Hepatocyte (in vitro differentiated cells): ENCODE measurements at regions not wholly inside any gene's neighbourhood (a gene's known extent, or its start where the extent isn't known, plus 50 kb on each side); places are given as distances from the start of the nearest gene placed in this dataset.

ENCODE experiments used
- DNase-seq: peaks from one replicate; pipeline ENCODE4 v3.0.0-alpha.2; 2016; ENCODE audit warnings: low spot score
- H2AFZ ChIP-seq: fragments of 200-600 bp; sonication (generic); 2 replicates; pipeline ENCODE4 v1.6.0; 2016; ENCODE audit warnings: antibody characterized with exemption, mild to moderate bottlenecking
- H3K27ac ChIP-seq: fragments of 200-600 bp; sonication (generic); 2 replicates; pipeline ENCODE4 v1.5.1; 2016; ENCODE audit warnings: mild to moderate bottlenecking
- H3K27me3 ChIP-seq: fragments of 200-600 bp; sonication (generic); 2 replicates; pipeline ENCODE4 v1.6.1; 2016
- H3K36me3 ChIP-seq: fragments of 200-600 bp; sonication (generic); replicated peaks from 2 replicates; pipeline ENCODE4 v1.5.1; 2016; ENCODE audit warnings: low read depth; ENCODE audit not compliant: insufficient read depth
- H3K4me1 ChIP-seq: fragments of 200-600 bp; sonication (generic); 2 replicates; pipeline ENCODE4 v1.5.1; 2016; ENCODE audit warnings: mild to moderate bottlenecking, moderate library complexity; ENCODE audit not compliant: insufficient read depth
- H3K4me2 ChIP-seq: fragments of 200-600 bp; sonication (generic); 2 replicates; pipeline ENCODE4 v1.6.0; 2016
- H3K4me3 ChIP-seq: fragments of 200-600 bp; sonication (generic); 2 replicates; pipeline ENCODE4 v1.5.1; 2016; ENCODE audit warnings: mild to moderate bottlenecking
- H3K79me2 ChIP-seq: fragments of 200-600 bp; sonication (generic); 2 replicates; pipeline ENCODE4 v1.6.0; 2017; ENCODE audit warnings: mild to moderate bottlenecking
- H3K9me2 ChIP-seq: fragments of 200-600 bp; sonication (generic); replicated peaks from 2 replicates; pipeline ENCODE4 v1.6.0; 2017; ENCODE audit warnings: mild to moderate bottlenecking; ENCODE audit not compliant: insufficient read depth
- H3K9me3 ChIP-seq: fragments of 200-600 bp; sonication (generic); 2 replicates; pipeline ENCODE4 v1.5.1; 2016; ENCODE audit warnings: low read depth, mild to moderate bottlenecking
- H4K20me1 ChIP-seq: fragments of 200-600 bp; sonication (generic); 2 replicates; pipeline ENCODE4 v1.6.0; 2016; ENCODE audit warnings: mild to moderate bottlenecking; ENCODE audit not compliant: insufficient read depth, poor library complexity, severe bottlenecking
- EZH2 ChIP-seq: fragments of 200-600 bp; sonication (generic); IDR thresholded peaks from 2 replicates; pipeline ENCODE4 v1.6.1; 2016; ENCODE audit warnings: antibody characterized with exemption, mild to moderate bottlenecking, borderline replicate concordance
- EZH2phosphoT487 ChIP-seq: fragments of 200-600 bp; sonication (generic); IDR thresholded peaks from one replicate; pipeline ENCODE4 v1.6.1; 2018; ENCODE audit warnings: antibody characterized with exemption, mild to moderate bottlenecking, low read depth, moderate library complexity; ENCODE audit not compliant: unreplicated experiment, severe bottlenecking
- WGBS: methylation state at CpG from one replicate; pipeline ENCODE4 v1.1.6; 2016; ENCODE audit warnings: low lambda C conversion rate; ENCODE audit errors: missing lambda C conversion rate; 5-methylcytosine and 5-hydroxymethylcytosine counted together
- TF ChIP-seq, protein P1 (sequence below): fragments of 200-600 bp; sonication (generic); IDR thresholded peaks from 2 replicates; pipeline ENCODE4 v1.5.1; 2016; ENCODE audit warnings: antibody characterized with exemption, mild to moderate bottlenecking; ENCODE audit not compliant: poor library complexity

DNA sequence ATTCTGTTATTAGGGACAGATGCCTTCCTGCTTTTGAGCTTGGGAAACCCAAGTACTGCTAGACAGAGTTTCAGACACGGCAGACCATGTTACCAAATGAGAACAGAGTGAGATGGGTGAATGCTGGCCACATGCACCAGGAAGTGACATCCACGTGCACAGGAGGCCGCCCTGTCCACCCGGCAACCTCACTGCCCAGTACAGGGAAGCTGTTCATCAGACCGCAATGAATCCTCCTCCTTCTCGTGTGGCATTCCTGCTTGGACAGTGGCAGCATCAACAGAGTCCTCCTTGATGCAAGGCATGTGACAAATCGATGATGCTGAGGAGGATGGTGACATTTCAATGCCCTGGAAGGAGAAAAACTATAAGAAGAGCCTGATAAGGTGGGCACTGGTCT is 191.0 kb upstream of the SOX1 start:
- H3K36me3 ChIP-seq = no peaks in the 10 kb centered on the region
- no peaks in the 10 kb centered on the region for H3K79me2 ChIP-seq
- H4K20me1 ChIP-seq = no peaks in the 10 kb centered on the region
- no peaks in the 10 kb centered on the region for H3K9me2 ChIP-seq
- H3K4me2 ChIP-seq = no peak overlapping the region
- H3K4me1 ChIP-seq = no peaks in the 10 kb centered on the region
- no peak overlapping the region for H3K4me3 ChIP-seq
- no peak overlapping the region for H3K27ac ChIP-seq
- TF ChIP-seq, protein P1, sequence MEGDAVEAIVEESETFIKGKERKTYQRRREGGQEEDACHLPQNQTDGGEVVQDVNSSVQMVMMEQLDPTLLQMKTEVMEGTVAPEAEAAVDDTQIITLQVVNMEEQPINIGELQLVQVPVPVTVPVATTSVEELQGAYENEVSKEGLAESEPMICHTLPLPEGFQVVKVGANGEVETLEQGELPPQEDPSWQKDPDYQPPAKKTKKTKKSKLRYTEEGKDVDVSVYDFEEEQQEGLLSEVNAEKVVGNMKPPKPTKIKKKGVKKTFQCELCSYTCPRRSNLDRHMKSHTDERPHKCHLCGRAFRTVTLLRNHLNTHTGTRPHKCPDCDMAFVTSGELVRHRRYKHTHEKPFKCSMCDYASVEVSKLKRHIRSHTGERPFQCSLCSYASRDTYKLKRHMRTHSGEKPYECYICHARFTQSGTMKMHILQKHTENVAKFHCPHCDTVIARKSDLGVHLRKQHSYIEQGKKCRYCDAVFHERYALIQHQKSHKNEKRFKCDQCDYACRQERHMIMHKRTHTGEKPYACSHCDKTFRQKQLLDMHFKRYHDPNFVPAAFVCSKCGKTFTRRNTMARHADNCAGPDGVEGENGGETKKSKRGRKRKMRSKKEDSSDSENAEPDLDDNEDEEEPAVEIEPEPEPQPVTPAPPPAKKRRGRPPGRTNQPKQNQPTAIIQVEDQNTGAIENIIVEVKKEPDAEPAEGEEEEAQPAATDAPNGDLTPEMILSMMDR = no peak
- TF ChIP-seq EZH2 (no peak), EZH2phosphoT487 (no peak)
- H3K9me3 ChIP-seq = no peaks in the 10 kb centered on the region
- H3K27me3 ChIP-seq = peaks cover 16% of the 10 kb centered on the region
- WGBS = 83% methylated on average over 7 of the region's 7 CpGs
- no peak overlapping the region for H2AFZ ChIP-seq
- DNase-seq = no peak

DNA sequence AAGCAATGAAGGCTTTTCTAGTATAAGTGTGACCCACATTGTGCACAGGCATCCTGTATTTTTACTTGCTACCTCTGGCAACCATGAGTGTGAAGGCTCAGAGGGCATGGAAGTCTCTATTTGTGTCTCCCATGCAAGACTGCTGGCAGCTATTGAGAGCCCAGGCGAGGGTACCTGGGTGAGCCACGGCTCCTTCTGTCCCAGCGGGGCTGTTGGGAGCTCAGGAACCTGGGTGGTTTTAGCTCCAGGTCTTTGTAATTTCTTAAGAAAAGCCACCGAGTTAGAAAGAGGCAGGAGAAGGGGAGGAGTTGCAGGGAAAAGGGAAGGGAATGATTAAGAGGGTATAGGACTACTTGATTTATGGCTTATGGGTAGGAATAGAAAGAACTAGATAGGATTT is 190.4 kb upstream of the SOX1 start:
- WGBS = 75% methylated on average over 4 of the region's 4 CpGs
- no peaks in the 10 kb centered on the region for H3K4me1 ChIP-seq
- H3K79me2 ChIP-seq = no peaks in the 10 kb centered on the region
- H3K4me3 ChIP-seq = no peak overlapping the region
- no peaks in the 10 kb centered on the region for H3K9me2 ChIP-seq
- H4K20me1 ChIP-seq = no peaks in the 10 kb centered on the region
- no peak overlapping the region for H2AFZ ChIP-seq
- H3K4me2 ChIP-seq = no peak overlapping the region
- no peaks in the 10 kb centered on the region for H3K9me3 ChIP-seq
- H3K27me3 ChIP-seq = peaks cover 10% of the 10 kb centered on the region
- DNase-seq = no peak
- no peaks in the 10 kb centered on the region for H3K36me3 ChIP-seq
- TF ChIP-seq EZH2 = no peak
- TF ChIP-seq EZH2phosphoT487 = no peak
- TF ChIP-seq, protein P1 = no peak
- H3K27ac ChIP-seq = no peak overlapping the region

DNA sequence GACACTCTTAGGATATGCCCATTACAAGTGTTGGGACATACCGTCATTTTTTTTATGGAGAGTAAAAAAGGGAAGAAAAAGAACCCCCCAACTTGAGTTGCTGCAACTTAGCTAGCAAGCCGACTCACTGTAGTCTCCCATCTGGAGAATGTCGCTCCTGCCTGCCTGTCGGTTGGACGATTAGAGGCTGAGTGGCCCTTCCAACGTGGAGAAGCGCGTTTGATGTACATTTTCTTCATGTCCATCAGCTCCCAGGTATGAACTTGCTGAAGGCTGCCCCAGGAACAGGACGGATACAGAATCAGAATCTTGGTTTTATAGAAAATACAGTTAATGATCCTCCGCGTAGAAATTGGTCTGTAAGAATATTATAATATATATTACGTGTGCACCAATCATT is 189.0 kb upstream of the SOX1 start:
- 77% methylated on average over 12 of the region's 12 CpGs for WGBS
- Histone ChIP-seq H3K4me2 (no peak overlapping the region), H3K27ac (no peak overlapping the region), H3K36me3 (no peaks in the 10 kb centered on the region), H3K27me3 (peaks cover 4% of the 10 kb centered on the region), H2AFZ (no peak overlapping the region), H3K9me3 (no peaks in the 10 kb centered on the region), H4K20me1 (no peaks in the 10 kb centered on the region), H3K4me1 (no peaks in the 10 kb centered on the region), H3K79me2 (no peaks in the 10 kb centered on the region), H3K9me2 (no peaks in the 10 kb centered on the region), H3K4me3 (no peak overlapping the region)
- DNase-seq = no peak
- no peak for TF ChIP-seq EZH2phosphoT487
- no peak for TF ChIP-seq EZH2
- TF ChIP-seq, protein P1 = no peak

- Histone ChIP-seq H3K79me2 (no peaks in the 10 kb centered on the region), H2AFZ (no peak overlapping the region), H3K27me3 (peaks cover 4% of the 10 kb centered on the region), H4K20me1 (no peaks in the 10 kb centered on the region), H3K36me3 (no peaks in the 10 kb centered on the region), H3K4me2 (no peak overlapping the region), H3K4me3 (no peak overlapping the region), H3K27ac (no peak overlapping the region), H3K4me1 (no peaks in the 10 kb centered on the region), H3K9me3 (no peaks in the 10 kb centered on the region), H3K9me2 (no peaks in the 10 kb centered on the region)
- DNase-seq = no peak
- TF ChIP-seq, protein P1 = no peak
- TF ChIP-seq EZH2 (no peak), EZH2phosphoT487 (no peak)
- WGBS = 59% methylated on average over 5 of the region's 5 CpGs
Observed at GRCh38 chr13:111879719-111880118, 187.2 kb upstream of the SOX1 start.
